GM18505 (cell line): ENCODE measurements at regions not wholly inside any gene's neighbourhood (a gene's known extent, or its start where the extent isn't known, plus 50 kb on each side); places are given as distances from the start of the nearest gene placed in this dataset.

Experiments used
- ATAC-seq: cut with Tn5 transposase; IDR thresholded peaks from one replicate; pipeline ENCODE4 v1.9.1; 2021; ENCODE audit not compliant: unreplicated experiment
- POLR2A ChIP-seq: IDR thresholded peaks from 4 replicates; pipeline ENCODE4 v1.6.1; 2011; ENCODE audit warnings: borderline replicate concordance; ENCODE audit not compliant: insufficient read depth, insufficient read length; ENCODE audit errors: extremely low read depth

DNA sequence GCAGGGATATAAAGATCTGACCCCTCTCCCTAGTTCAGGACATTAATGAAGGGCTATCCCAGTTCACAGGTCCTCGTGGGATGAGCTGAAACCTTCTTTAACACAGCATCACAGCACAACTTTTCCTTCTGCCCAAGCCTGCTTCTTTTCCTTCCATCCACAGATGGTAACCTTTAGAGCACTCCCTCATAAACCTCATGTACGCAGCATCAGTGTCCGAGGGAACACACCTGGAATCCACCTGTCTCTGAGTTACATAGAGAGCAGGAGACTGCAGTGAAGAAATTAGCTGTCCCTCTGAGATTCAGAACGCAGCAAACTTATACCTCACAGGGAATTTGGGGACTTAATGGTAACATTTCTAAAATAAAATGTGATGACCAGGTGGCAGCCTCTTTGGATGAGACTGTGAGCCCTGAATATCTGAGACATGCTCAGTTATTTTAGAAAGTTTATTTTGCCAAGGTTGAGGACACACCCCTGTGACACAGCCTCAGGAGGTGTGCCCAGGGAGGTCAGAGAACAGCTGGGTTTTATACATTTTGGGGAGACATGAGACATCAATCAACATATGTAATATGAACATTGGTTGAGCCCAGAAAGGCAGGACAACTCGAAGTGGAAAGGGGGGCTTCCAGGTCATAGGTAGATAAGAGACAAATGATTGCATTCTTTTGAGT lies 73.8 kb upstream of the PACRGL start:
- TF ChIP-seq POLR2A = no peak
- no peak for ATAC-seq

DNA sequence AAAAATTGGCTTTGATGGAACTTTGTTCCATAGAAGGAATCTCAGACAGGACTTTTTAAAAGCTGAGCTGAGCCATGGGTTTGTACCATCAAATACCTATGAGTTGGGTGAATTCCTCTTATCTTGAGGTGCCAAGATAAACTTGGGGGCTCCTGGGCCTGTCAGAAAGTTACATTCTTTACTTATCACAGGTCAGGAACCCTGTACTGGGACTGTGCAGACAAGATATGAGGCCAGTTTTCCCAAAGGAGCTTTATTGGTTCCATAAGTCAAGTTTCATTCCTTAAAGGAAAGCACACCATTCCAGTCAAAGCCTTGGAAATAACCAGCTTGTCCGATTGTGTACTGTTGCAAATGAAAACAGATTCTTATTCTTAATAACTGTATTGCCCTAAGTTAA lies 72.4 kb upstream of the PACRGL start:
- ATAC-seq = no peak
- TF ChIP-seq POLR2A = no peak

DNA sequence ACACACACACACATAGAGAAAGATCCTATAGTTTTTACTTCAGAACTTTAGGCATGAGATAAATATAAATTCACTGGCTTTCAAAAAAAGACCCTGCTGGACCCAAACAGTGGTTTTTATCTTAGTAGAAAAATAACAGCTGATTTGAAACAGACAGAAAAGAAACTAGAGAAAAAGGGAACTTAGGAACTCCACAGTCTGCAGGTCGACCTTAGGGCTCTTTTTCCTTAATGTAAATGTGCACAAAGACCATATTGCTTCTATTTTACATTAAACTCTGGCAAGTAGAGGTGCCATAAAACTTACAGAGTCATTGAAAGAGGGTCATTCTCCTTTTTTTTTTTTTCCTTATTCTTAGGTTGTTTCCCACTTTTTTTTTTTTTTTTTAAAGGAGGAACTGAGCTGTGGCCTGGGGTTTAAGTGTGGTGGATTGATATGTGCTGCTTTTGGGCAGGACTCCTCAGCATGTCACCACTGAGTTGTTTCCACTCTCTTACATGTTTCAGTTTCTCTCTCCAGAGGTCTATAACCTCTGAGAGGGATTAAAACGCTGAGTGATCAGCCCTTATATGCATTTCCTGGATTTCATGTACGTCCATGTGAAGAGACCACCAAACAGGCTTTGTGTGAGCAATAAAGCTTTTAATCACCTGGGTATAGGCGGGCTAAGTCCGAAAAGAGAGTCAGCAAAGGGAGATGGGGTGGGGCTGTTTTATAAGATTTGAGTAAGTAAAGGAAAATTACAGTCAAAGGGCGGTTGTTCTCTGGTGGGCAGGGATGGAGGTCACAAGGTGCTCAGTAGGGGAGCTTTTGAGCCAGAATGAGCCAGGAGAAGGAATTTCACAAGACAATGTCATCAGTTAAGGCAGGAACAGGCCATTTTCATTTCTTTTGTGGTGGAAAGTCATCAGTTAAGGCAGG lies 70.8 kb upstream of the PACRGL start:
- no peak for TF ChIP-seq POLR2A
- no peak for ATAC-seq

DNA sequence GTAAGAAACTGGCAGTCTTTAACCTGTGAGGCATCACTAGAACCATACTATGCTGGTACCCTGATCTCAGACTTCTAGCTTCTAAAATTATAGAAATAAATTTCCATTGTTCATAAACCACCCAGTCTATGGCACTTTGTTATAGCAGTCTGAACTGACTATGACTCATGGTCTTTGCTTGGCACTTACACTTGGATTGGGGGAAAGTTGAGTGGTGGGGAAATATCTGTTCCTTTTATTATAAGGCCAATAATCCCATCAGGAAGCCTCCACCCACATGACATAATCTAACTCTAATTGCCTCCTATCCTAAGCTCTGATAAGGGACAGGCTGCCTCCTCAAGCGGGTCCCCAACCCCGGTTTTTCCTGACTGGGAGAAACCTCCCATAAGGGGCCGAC lies 61.4 kb upstream of the PACRGL start:
- TF ChIP-seq POLR2A = no peak
- ATAC-seq = no peak

DNA sequence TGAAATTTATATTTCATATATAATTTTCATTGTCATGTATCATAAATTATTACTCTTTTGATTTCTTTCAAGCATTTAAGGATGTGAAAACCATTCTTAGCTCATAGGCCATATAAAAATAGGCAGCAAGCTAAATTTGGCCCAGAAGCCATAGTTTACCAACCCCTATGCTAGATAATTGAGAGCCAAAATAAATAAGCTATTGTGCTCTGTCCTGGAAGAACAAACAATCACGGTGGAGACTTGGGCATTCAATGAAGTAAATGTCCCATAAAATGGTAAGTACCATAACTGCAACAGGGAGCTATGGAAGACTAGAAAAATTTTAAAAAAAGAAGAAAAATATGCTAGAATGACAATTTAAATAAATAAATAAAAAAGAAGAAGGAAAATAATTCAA lies 60.9 kb upstream of the PACRGL start:
- ATAC-seq = no peak
- no peak for TF ChIP-seq POLR2A

DNA sequence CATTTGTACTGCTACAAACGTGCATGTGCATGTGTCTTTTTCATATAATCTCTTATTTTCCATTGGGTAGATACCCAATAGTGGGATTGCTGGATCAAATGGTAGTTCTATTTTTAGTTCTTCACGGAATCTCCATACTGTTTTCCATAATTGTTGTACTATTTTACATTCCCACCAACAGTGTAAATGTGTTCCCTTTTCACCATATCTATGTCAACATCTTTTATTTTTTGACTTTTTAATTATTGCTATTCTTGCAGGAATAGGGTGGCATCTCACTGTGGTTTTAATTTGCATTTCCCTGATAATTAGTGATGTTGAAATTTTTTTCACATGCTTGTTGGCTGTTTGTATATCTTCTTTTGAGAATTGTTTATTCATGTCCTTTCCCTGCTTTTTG lies 59.3 kb upstream of the PACRGL start:
- TF ChIP-seq POLR2A = no peak
- no peak for ATAC-seq

DNA sequence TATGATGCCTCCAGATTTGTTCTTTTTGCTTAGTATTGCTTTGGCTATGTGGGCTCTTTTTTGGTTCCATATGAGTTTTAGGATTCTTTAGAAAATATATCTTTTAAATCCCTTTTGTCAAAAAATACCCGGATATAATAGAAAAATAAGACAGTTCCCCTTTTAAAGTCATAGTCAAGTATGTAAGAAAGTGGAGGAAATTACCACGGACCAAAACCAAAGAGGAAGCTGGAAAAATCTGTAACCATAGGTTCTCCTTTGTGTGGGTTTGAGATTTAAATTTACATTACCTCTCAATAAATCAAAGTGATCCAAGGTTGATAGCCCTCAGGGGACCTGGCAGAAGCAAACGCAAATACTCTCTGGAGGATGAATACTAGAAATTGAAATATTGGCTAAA lies 58.3 kb upstream of the PACRGL start:
- TF ChIP-seq POLR2A = no peak
- no peak for ATAC-seq

DNA sequence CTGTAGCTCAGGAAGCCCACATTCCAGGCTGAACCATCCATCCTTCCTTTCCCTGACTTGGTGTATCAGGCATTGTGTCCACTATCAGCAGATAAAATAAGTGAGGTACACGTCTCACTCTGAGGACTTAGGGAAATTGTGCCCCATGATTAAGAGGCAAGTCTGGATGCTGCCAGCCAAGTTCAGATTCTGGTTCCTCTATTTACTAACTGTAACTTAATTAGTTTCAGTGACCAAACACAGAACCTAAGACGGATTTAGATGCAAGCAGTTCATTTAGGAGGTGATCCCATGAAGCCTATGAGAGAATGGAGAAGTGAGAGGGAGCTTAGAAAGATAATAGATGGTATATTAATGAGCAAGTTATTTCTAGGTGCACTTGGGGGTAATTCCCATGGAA lies 56.6 kb upstream of the PACRGL start:
- ATAC-seq = no peak
- TF ChIP-seq POLR2A = no peak

DNA sequence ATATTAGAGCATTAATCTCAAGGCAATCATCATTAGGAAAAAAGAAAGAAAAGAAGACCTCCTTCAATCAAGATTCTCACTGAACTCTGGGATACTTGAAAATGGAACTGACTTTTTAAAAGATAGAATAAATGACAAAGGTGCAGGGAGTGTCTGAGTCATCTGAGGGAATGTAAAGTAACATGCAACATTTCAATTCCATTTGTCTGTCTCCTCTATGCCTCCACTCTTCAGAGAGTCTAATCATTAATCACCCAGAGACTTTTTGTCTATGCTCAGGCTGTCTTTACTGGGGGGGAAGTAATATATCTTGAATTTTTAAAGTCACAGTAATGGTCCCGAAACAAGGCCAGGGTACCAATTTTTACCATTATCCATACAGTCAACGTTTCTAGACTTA lies 55.0 kb upstream of the PACRGL start:
- ATAC-seq = no peak
- no peak for TF ChIP-seq POLR2A

DNA sequence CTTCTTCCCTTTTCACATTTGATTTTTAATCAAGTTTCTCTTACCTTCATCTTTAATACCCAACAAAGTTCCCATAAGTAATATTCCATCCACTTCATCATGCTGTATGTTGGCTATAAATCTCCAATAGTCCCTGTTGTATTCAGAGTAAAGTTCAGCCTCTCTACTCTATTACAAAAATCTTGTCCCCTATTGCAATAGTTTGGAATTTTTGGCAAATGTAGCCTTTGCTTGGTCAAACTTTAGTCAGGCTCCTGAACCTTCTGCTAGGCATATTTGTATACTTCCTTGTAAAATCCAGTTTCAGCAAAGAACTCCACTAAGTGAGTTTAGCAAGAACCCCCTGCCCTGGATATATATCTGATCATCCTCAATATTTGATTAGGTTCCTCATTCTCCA lies 54.0 kb upstream of the PACRGL start:
- TF ChIP-seq POLR2A = no peak
- no peak for ATAC-seq
